Ishikawa (cell line): ENCODE measurements at regions not wholly inside any gene's neighbourhood (a gene's known extent, or its start where the extent isn't known, plus 50 kb on each side); places are given as distances from the start of the nearest gene placed in this dataset.

Source experiments
- CEBPB ChIP-seq: IDR thresholded peaks from 2 replicates; pipeline ENCODE4 v1.6.1; 2012
- CREB1 ChIP-seq: IDR thresholded peaks from 2 replicates; pipeline ENCODE4 v1.6.1; 2012; ENCODE audit warnings: low read depth
- EGR1 ChIP-seq: IDR thresholded peaks from 2 replicates; pipeline ENCODE4 v1.6.1; 2012
- EP300 ChIP-seq: IDR thresholded peaks from 2 replicates; pipeline ENCODE4 v1.6.1; 2012; ENCODE audit warnings: borderline replicate concordance
- FOXM1 ChIP-seq: IDR thresholded peaks from 2 replicates; pipeline ENCODE4 v1.6.1; 2012; ENCODE audit warnings: low read depth, borderline replicate concordance
- NFIC ChIP-seq: IDR thresholded peaks from 2 replicates; pipeline ENCODE4 v1.6.1; 2012
- RAD21 ChIP-seq: IDR thresholded peaks from 2 replicates; pipeline ENCODE4 v1.6.1; 2012; ENCODE audit warnings: low read depth
- TAF1 ChIP-seq: IDR thresholded peaks from 2 replicates; pipeline ENCODE4 v1.6.1; 2012; ENCODE audit warnings: low read depth, mild to moderate bottlenecking
- TCF12 ChIP-seq: IDR thresholded peaks from 2 replicates; pipeline ENCODE4 v1.6.1; 2012; ENCODE audit warnings: low read depth
- TEAD4 ChIP-seq: IDR thresholded peaks from 2 replicates; pipeline ENCODE4 v1.6.1; 2012
- YY1 ChIP-seq: IDR thresholded peaks from 2 replicates; pipeline ENCODE4 v1.6.1; 2012; ENCODE audit warnings: low read depth
- ZBTB7A ChIP-seq: IDR thresholded peaks from 2 replicates; pipeline ENCODE4 v1.6.1; 2012; ENCODE audit warnings: low read depth
- TF ChIP-seq, protein P1 (sequence below): IDR thresholded peaks from 2 replicates; pipeline ENCODE4 v1.6.1; 2012
- TF ChIP-seq, protein P2 (sequence below): IDR thresholded peaks from 2 replicates; pipeline ENCODE4 v1.6.1; 2012; ENCODE audit warnings: low read depth, mild to moderate bottlenecking
- TF ChIP-seq, protein P3 (sequence below): IDR thresholded peaks from 2 replicates; pipeline ENCODE4 v1.6.1; 2012

DNA sequence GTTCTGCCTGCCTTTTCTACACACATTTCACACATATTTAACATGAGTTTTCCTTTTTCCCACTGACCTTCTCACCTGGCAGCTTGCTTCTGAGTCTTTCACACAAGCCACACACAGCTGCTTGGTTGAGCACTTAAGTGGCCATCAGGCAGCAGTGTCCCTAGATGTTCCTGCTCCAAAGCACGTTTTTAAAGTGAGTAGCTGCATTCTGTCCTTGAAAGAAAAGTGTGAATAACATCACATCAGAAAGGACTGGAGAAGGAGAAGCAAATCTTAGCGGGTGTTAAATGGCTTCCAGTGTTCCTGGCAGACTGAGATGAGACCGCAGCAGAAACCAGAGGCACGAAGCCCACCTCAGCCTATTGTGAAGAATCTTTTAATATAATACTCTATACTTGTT is 209.2 kb upstream of the IRX4 start:
- TF ChIP-seq CREB1 (no peak), EP300 (no peak), TEAD4 (no peak), ZBTB7A (no peak), YY1 (no peak), FOXM1 (no peak), TCF12 (no peak), NFIC (no peak), TAF1 (no peak), CEBPB (no peak), RAD21 (no peak), EGR1 (no peak)
- TF ChIP-seq, protein P1, sequence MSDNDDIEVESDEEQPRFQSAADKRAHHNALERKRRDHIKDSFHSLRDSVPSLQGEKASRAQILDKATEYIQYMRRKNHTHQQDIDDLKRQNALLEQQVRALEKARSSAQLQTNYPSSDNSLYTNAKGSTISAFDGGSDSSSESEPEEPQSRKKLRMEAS, result no peak
- TF ChIP-seq, protein P2, sequence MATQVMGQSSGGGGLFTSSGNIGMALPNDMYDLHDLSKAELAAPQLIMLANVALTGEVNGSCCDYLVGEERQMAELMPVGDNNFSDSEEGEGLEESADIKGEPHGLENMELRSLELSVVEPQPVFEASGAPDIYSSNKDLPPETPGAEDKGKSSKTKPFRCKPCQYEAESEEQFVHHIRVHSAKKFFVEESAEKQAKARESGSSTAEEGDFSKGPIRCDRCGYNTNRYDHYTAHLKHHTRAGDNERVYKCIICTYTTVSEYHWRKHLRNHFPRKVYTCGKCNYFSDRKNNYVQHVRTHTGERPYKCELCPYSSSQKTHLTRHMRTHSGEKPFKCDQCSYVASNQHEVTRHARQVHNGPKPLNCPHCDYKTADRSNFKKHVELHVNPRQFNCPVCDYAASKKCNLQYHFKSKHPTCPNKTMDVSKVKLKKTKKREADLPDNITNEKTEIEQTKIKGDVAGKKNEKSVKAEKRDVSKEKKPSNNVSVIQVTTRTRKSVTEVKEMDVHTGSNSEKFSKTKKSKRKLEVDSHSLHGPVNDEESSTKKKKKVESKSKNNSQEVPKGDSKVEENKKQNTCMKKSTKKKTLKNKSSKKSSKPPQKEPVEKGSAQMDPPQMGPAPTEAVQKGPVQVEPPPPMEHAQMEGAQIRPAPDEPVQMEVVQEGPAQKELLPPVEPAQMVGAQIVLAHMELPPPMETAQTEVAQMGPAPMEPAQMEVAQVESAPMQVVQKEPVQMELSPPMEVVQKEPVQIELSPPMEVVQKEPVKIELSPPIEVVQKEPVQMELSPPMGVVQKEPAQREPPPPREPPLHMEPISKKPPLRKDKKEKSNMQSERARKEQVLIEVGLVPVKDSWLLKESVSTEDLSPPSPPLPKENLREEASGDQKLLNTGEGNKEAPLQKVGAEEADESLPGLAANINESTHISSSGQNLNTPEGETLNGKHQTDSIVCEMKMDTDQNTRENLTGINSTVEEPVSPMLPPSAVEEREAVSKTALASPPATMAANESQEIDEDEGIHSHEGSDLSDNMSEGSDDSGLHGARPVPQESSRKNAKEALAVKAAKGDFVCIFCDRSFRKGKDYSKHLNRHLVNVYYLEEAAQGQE, result no peak
- TF ChIP-seq, protein P3, sequence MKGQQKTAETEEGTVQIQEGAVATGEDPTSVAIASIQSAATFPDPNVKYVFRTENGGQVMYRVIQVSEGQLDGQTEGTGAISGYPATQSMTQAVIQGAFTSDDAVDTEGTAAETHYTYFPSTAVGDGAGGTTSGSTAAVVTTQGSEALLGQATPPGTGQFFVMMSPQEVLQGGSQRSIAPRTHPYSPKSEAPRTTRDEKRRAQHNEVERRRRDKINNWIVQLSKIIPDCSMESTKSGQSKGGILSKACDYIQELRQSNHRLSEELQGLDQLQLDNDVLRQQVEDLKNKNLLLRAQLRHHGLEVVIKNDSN, result no peak

DNA sequence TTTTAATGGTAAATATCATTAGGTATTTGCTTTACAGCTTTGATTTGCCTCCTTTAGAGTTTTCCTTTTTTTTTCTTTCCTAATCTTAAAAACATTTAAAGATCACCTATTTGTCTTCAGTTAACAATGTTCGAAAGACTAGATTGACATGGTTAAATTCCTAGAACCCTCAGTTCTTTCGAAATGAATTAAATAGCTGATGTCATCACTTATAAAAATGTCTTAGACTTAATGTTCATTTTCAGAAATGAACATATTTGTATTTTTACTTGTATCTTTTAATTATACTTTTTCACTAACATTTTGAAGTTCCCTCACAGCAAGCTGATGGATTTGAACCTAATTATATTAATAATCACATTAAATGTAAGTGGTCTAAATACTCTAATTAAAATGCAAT is 205.3 kb upstream of the IRX4 start:
- TF ChIP-seq RAD21 (no peak), TCF12 (no peak), FOXM1 (no peak), TAF1 (no peak), CEBPB (no peak), EGR1 (no peak), CREB1 (no peak), NFIC (no peak), ZBTB7A (no peak), TEAD4 (no peak), EP300 (no peak), YY1 (no peak)
- TF ChIP-seq, protein P3, result no peak
- TF ChIP-seq, protein P1, result no peak
- TF ChIP-seq, protein P2, result no peak

DNA sequence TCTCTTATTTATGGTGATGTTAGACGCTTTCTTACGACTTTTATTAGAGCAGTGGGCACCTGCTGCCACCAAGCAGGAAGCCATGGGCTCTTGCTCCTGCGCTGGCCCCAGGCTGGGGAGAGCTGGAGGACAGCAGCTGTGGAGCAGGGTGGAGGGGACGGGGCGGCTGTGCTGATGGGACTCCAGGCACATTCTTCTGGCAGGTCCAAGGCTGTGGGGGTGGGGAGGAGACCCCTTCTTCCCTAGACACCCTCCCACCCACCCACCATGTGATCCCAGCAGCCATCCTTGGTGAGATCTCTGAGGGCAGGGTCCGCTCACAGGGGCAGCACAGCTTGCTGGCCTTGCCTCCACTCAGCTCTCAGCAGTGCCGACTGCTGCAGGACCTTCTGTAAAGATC is 192.6 kb upstream of the IRX4 start:
- TF ChIP-seq NFIC (no peak), RAD21 (no peak), CREB1 (no peak), CEBPB (no peak), TCF12 (no peak), EGR1 (no peak), EP300 (no peak)
- TF ChIP-seq, protein P2, result no peak
- TF ChIP-seq, protein P1, result no peak

DNA sequence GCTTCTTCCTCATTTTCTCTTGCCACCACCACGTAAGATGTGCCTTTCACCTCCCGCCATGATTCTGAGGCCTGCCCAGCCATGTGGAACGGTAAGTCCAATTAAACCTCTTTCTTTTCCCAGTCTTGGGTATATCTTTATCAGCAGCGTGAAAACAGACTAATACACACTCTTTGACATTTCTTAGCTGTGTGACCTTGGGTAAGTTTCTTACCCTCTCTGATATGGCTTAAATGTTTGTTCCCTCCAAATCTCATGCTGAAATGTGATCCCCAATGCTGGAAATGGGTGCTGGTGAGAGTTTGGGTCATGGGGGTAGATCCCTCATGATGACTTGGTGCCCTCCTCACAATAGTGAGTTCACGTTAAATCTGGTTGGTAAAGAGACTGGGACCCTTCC is 188.8 kb upstream of the IRX4 start:
- TF ChIP-seq TAF1 (no peak), CREB1 (no peak), FOXM1 (no peak)
- TF ChIP-seq, protein P3, result no peak

DNA sequence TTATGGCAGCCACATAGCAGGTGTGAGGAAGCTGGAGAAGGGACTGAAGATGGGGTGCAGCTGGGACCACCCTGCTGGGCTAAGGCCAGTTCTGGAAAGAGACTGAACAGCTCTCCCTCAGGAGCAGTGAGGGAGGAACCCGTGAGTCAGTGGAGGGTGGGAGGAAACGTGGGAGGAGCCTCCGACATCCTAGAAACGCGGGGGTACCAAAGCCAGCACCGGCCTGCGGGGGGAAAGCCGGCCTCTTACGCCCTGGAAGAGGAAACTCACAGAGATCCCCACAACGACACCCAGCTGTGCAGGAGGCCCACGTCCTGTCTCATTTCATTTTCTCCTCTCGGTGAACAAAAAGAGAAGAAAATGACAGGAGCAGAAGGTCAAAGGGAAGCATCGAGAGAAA is 185.8 kb upstream of the IRX4 start:
- TF ChIP-seq EGR1 (no peak), TEAD4 (no peak), CEBPB (no peak), TAF1 (no peak), YY1 (no peak), FOXM1 (no peak), ZBTB7A (no peak)
- TF ChIP-seq, protein P3, result no peak
- TF ChIP-seq, protein P2, result no peak
- TF ChIP-seq, protein P1, result no peak
